ENCODE measurements at regions not wholly inside any gene's neighbourhood (a gene's known extent, or its start where the extent isn't known, plus 50 kb on each side); places are given as distances from the start of the nearest gene placed in this dataset.

DNA sequence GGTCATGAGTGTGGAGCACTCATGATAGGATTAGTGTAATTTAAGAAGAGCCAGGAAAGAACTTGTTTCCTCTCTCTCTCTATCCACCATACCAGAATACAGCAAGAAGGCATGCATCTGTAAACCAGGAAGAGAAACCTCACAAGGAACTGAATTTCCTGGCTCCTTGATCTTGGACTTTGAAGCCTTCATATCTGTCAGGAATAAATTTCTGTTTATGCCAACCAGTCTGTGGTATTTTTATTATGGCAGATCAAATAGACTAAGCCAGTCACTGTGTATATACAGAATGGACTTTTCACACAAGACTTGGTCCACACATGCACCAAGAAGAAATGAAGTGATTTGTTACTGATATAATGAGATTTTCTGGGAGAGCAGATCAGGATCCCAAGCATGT is 930.1 kb upstream of the TMEFF2 start:
- intact Hi-C loops (cut with micrococcal nuclease; ENCODE audit: unreplicated experiment), result no loop called here
- TF ChIP-seq, protein P1, sequence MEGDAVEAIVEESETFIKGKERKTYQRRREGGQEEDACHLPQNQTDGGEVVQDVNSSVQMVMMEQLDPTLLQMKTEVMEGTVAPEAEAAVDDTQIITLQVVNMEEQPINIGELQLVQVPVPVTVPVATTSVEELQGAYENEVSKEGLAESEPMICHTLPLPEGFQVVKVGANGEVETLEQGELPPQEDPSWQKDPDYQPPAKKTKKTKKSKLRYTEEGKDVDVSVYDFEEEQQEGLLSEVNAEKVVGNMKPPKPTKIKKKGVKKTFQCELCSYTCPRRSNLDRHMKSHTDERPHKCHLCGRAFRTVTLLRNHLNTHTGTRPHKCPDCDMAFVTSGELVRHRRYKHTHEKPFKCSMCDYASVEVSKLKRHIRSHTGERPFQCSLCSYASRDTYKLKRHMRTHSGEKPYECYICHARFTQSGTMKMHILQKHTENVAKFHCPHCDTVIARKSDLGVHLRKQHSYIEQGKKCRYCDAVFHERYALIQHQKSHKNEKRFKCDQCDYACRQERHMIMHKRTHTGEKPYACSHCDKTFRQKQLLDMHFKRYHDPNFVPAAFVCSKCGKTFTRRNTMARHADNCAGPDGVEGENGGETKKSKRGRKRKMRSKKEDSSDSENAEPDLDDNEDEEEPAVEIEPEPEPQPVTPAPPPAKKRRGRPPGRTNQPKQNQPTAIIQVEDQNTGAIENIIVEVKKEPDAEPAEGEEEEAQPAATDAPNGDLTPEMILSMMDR (IDR thresholded peaks at IDR 0.05; ENCODE audit: insufficient read depth in 1 of 2, low read depth in 1 of 2, low read length in 1 of 2, severe bottlenecking in 1 of 2, unreplicated experiment in 1 of 2), result no peak
- Histone ChIP-seq H3K36me3 (ENCODE audit: control insufficient read depth, insufficient read depth, low read length) (no peaks in the 10 kb centered on the region), H3K9me3 (no peaks in the 10 kb centered on the region), H3K4me1 (no peaks in the 10 kb centered on the region), H3K27me3 (replicated peaks; ENCODE audit: control insufficient read depth, insufficient read depth, low read length) (no peaks in the 10 kb centered on the region), H3K4me3 (ENCODE audit: low read depth, low read length) (no peak overlapping the region)
- H3K4me1 Mint-ChIP-seq (ENCODE audit: low read depth, unreplicated experiment), result no peaks in the 10 kb centered on the region
- ChIA-PET POLR2A (no interaction called here), CTCF (no interaction called here)
- no peaks in the 10 kb centered on the region for H3K36me3 Mint-ChIP-seq (ENCODE audit: insufficient read depth, unreplicated experiment)
- no peak overlapping the region for H3K4me3 Mint-ChIP-seq (ENCODE audit: unreplicated experiment)
- H3K27ac Mint-ChIP-seq (ENCODE audit: unreplicated experiment), result no peak overlapping the region
- no TSS peak for BruUV-seq (replicated peaks)
- H3K9me3 Mint-ChIP-seq (ENCODE audit: unreplicated experiment), result no peaks in the 10 kb centered on the region
- no peak for DNase-seq
- no peaks in the 10 kb centered on the region for H3K27me3 Mint-ChIP-seq (ENCODE audit: insufficient read depth, unreplicated experiment)

DNA sequence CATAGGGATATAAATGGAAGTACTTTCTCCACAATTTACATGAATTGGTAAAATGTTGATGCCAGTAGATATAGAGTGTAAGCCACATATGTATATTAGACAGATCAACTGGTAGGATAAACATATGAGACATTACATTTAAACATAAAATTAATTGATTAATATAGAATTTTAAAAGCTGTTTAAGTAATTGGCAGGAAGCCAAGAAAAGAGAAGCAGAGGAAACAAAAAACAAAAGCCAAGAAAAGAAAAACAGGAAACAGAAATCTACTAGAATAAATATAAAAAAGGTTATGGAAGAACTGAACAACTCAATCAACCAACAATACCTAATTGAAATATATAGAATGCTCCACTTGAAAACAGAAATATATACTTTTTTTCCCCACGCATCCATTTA is 920.1 kb upstream of the TMEFF2 start:
- H3K4me3 ChIP-seq (ENCODE audit: low read depth, low read length), result no peak overlapping the region
- intact Hi-C loops (cut with micrococcal nuclease; ENCODE audit: unreplicated experiment), result no loop called here
- Mint-ChIP-seq H3K36me3 (ENCODE audit: insufficient read depth, unreplicated experiment) (no peaks in the 10 kb centered on the region), H3K4me1 (ENCODE audit: low read depth, unreplicated experiment) (no peaks in the 10 kb centered on the region), H3K4me3 (ENCODE audit: unreplicated experiment) (no peak overlapping the region), H3K27me3 (ENCODE audit: insufficient read depth, unreplicated experiment) (no peaks in the 10 kb centered on the region), H3K9me3 (ENCODE audit: unreplicated experiment) (no peaks in the 10 kb centered on the region), H3K27ac (ENCODE audit: unreplicated experiment) (no peak overlapping the region)
- CTCF ChIA-PET, result no interaction called here
- DNase-seq, result no peak
- TF ChIP-seq, protein P1 (IDR thresholded peaks at IDR 0.05; ENCODE audit: insufficient read depth in 1 of 2, low read depth in 1 of 2, low read length in 1 of 2, severe bottlenecking in 1 of 2, unreplicated experiment in 1 of 2), result no peak
- BruUV-seq (replicated peaks), result no TSS peak
- H3K36me3 ChIP-seq (ENCODE audit: control insufficient read depth, insufficient read depth, low read length), result no peaks in the 10 kb centered on the region
- H3K9me3 ChIP-seq, result no peaks in the 10 kb centered on the region
- H3K4me1 ChIP-seq, result no peaks in the 10 kb centered on the region
- no peaks in the 10 kb centered on the region for H3K27me3 ChIP-seq (replicated peaks; ENCODE audit: control insufficient read depth, insufficient read depth, low read length)
- POLR2A ChIA-PET, result no interaction called here

DNA sequence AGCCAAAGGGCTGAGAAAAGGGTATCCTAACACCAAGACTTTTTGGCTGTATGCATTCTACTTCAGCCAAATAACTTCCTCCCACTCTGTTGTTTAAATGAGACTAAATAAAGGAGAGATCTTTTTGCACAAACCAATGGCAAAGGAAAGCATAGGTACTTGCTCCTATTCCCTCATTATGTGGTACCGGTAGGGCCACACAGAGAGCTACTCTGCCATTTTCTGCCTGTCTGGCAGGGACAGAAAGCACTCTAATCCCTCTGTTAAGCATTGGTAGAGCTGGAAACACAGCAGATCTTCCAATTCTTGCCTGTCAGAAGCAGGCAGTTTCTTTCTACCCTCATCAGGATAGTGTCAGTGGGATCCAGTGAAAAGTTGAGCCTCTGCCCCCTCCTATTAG is 918.3 kb upstream of the TMEFF2 start:
- no peaks in the 10 kb centered on the region for H3K4me1 ChIP-seq
- Mint-ChIP-seq H3K27ac (ENCODE audit: unreplicated experiment) (no peak overlapping the region), H3K9me3 (ENCODE audit: unreplicated experiment) (no peaks in the 10 kb centered on the region), H3K36me3 (ENCODE audit: insufficient read depth, unreplicated experiment) (no peaks in the 10 kb centered on the region), H3K27me3 (ENCODE audit: insufficient read depth, unreplicated experiment) (no peaks in the 10 kb centered on the region), H3K4me1 (ENCODE audit: low read depth, unreplicated experiment) (no peaks in the 10 kb centered on the region), H3K4me3 (ENCODE audit: unreplicated experiment) (no peak overlapping the region)
- ChIA-PET CTCF (no interaction called here), POLR2A (no interaction called here)
- TF ChIP-seq, protein P1 (IDR thresholded peaks at IDR 0.05; ENCODE audit: insufficient read depth in 1 of 2, low read depth in 1 of 2, low read length in 1 of 2, severe bottlenecking in 1 of 2, unreplicated experiment in 1 of 2), result no peak
- H3K9me3 ChIP-seq, result no peaks in the 10 kb centered on the region
- intact Hi-C loops (cut with micrococcal nuclease; ENCODE audit: unreplicated experiment), result no loop called here
- no peaks in the 10 kb centered on the region for H3K27me3 ChIP-seq (replicated peaks; ENCODE audit: control insufficient read depth, insufficient read depth, low read length)
- no TSS peak for BruUV-seq (replicated peaks)
- no peaks in the 10 kb centered on the region for H3K36me3 ChIP-seq (ENCODE audit: control insufficient read depth, insufficient read depth, low read length)
- DNase-seq, result no peak
- no peak overlapping the region for H3K4me3 ChIP-seq (ENCODE audit: low read depth, low read length)
